ENCODE measurements at regions not wholly inside any gene's neighbourhood (a gene's known extent, or its start where the extent isn't known, plus 50 kb on each side); places are given as distances from the start of the nearest gene placed in this dataset.

DNA sequence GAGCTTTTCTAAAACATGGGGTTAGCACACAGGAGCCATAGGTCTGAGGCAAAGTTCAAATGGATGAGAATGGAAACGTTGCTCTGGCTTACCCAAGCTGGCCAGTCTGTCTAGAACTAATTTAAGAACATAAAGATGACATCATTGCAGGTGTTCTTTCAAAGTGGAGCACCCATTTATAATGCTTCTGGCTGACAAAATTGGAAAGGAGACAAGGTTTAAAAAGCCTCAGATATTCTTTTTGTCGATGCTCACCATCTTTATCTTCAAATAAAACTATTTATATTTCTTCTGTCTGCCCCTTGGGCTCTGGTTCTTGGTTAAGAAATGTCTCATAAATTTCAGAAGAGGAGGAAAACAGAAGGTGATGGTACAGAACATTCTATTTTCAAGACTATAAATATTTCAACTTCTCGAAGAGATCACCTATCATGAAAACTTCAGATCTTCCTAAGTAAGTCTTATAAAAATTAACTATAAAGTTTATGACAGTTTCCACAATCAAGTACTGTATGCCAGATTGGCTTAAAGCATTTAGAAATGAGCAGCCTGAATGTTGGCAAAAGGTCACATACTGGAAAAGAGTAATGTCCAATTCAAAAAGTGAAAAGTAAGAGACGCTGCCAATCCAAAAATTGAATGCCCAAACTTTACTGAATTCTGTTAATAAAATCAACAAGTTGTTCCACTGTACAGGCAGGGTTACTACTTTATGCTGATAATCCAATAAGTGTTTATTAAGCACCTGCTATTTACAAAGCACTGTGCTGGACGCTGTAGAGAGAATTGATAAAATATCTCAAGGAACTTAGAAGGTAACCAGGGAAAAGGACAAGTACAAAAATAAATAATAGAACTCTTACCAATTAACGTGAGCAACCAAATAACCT is 92.0 kb downstream of the ETS2 start:
- Histone ChIP-seq H3K9me3 (ENCODE audit: control insufficient read depth in 1 of 2, insufficient read depth in 1 of 2, low read length in 2 of 2) (no peaks in the 10 kb centered on the region), H3K27ac (ENCODE audit: low read depth in 1 of 2, low read length in 2 of 2) (no peak overlapping the region), H3K27me3 (ENCODE audit: control insufficient read depth in 1 of 2, insufficient read depth in 2 of 2, low read length in 2 of 2) (peaks cover 0 to 3% of the 10 kb centered on the region in 2 experiments), H3K36me3 (ENCODE audit: insufficient read depth, low read length) (no peaks in the 10 kb centered on the region), H3K4me1 (ENCODE audit: insufficient read depth, low read length) (no peaks in the 10 kb centered on the region), H3K4me3 (ENCODE audit: low read length) (no peak overlapping the region)
- no peak for ATAC-seq (ENCODE audit: poor library complexity)
- no peak overlapping the region for H3K27ac Mint-ChIP-seq
- no peaks in the 10 kb centered on the region for H3K4me1 Mint-ChIP-seq (ENCODE audit: low read depth)
- no peak for TF ChIP-seq CTCF (IDR thresholded peaks at IDR 0.05)
- intact Hi-C loops (cut with DNase I, micrococcal nuclease) = no loop called here
- peaks cover 2% of the 10 kb centered on the region for H3K9me3 Mint-ChIP-seq
- H3K4me3 Mint-ChIP-seq = no peak overlapping the region
- H3K27me3 Mint-ChIP-seq = peaks cover 6% of the 10 kb centered on the region
- ChIA-PET POLR2A (no interaction called here), CTCF (no interaction called here)
- no peak for DNase-seq
- no peaks in the 10 kb centered on the region for H3K36me3 Mint-ChIP-seq (ENCODE audit: low read depth)

DNA sequence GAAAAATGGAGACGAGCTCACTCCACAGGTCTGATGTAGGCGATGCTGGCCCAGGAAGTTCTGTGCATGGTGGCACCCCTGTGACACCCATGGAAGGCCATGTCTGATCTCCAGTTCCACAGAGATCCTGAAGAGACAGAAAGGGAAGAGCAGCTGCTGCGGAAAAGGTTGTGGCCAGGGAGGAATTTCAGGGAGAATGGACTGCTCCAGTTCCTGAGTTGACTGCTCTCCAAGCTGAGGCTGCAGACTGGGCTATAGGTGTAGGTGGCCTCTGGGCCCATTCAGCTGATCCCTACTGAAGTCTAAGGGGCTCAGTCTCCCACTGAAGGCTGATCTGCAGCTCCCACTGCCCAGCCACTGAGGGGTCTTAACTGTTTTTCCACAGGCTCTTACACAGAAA is 89.2 kb downstream of the ETS2 start:
- POLR2A ChIA-PET = no interaction called here
- no peak overlapping the region for H3K27ac Mint-ChIP-seq
- no peak overlapping the region for H3K4me3 ChIP-seq (ENCODE audit: low read length)
- peaks cover 12% of the 10 kb centered on the region for H3K27me3 Mint-ChIP-seq
- H3K9me3 ChIP-seq (ENCODE audit: control insufficient read depth in 1 of 2, insufficient read depth in 1 of 2, low read length in 2 of 2) = no peaks in the 10 kb centered on the region
- intact Hi-C loops (cut with DNase I, micrococcal nuclease) = no loop called here
- no peak for ATAC-seq (ENCODE audit: poor library complexity)
- no peak overlapping the region for H3K27ac ChIP-seq (ENCODE audit: low read depth in 1 of 2, low read length in 2 of 2)
- no peaks in the 10 kb centered on the region for H3K36me3 Mint-ChIP-seq (ENCODE audit: low read depth)
- H3K27me3 ChIP-seq (ENCODE audit: control insufficient read depth in 1 of 2, insufficient read depth in 2 of 2, low read length in 2 of 2) = peaks cover 0 to 12% of the 10 kb centered on the region in 2 experiments
- no peak for TF ChIP-seq CTCF (IDR thresholded peaks at IDR 0.05)
- H3K4me3 Mint-ChIP-seq = no peak overlapping the region
- no peaks in the 10 kb centered on the region for H3K9me3 Mint-ChIP-seq
- no peaks in the 10 kb centered on the region for H3K4me1 ChIP-seq (ENCODE audit: insufficient read depth, low read length)
- H3K36me3 ChIP-seq (ENCODE audit: insufficient read depth, low read length) = no peaks in the 10 kb centered on the region
- CTCF ChIA-PET = no interaction called here
- no peaks in the 10 kb centered on the region for H3K4me1 Mint-ChIP-seq (ENCODE audit: low read depth)
- DNase-seq = no peak

DNA sequence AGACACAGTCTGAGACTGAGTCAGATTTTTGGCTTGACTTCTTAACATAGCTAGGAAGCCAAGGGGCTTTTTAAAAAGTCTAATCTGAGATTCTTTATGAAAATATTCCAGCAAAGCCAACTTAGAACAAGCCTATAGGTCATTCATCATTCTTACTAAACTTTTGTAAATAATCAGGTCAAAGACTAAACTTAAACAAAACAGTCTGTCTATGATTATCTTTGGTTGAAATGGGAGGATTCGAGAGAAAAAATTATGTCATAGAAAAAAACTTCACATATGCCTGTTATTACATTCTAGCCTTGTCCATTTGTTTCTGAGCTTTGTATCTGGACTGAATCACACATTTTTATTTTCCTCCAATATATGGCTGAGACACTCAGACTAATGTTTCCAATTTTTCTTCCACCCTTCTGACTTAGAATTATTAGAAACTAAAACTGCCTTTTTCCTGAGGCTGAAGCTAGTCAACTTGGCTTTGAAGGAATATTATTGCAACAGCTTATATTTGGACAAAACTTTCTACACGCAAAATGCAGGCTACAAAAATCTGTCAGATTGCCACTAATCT is 83.3 kb downstream of the ETS2 start:
- H3K36me3 Mint-ChIP-seq (ENCODE audit: low read depth) = no peaks in the 10 kb centered on the region
- intact Hi-C loops (cut with DNase I, micrococcal nuclease) = no loop called here
- H3K9me3 ChIP-seq (ENCODE audit: control insufficient read depth in 1 of 2, insufficient read depth in 1 of 2, low read length in 2 of 2) = peaks cover 7 to 14% of the 10 kb centered on the region in 2 experiments
- H3K27me3 Mint-ChIP-seq = peaks cover 15% of the 10 kb centered on the region
- no peak for TF ChIP-seq CTCF (IDR thresholded peaks at IDR 0.05)
- H3K36me3 ChIP-seq (ENCODE audit: insufficient read depth, low read length) = no peaks in the 10 kb centered on the region
- H3K4me1 ChIP-seq (ENCODE audit: insufficient read depth, low read length) = no peaks in the 10 kb centered on the region
- H3K9me3 Mint-ChIP-seq = peaks cover 5% of the 10 kb centered on the region
- H3K4me3 ChIP-seq (ENCODE audit: low read length) = no peak overlapping the region
- no peak overlapping the region for H3K27ac Mint-ChIP-seq
- no peak for DNase-seq
- ChIA-PET POLR2A (no interaction called here), CTCF (no interaction called here)
- no peak overlapping the region for H3K27ac ChIP-seq (ENCODE audit: low read depth in 1 of 2, low read length in 2 of 2)
- H3K27me3 ChIP-seq (ENCODE audit: control insufficient read depth in 1 of 2, insufficient read depth in 2 of 2, low read length in 2 of 2) = peaks cover 6 to 12% of the 10 kb centered on the region in 2 experiments
- no peak for ATAC-seq (ENCODE audit: poor library complexity)
- no peak overlapping the region for H3K4me3 Mint-ChIP-seq
- no peaks in the 10 kb centered on the region for H3K4me1 Mint-ChIP-seq (ENCODE audit: low read depth)

All from CD4-positive, alpha-beta T cell (primary cell).